Tibial artery (tissue), 4 donors: ENCODE measurements at regions not wholly inside any gene's neighbourhood (a gene's known extent, or its start where the extent isn't known, plus 50 kb on each side); places are given as distances from the start of the nearest gene placed in this dataset.

Experiments
- DNase-seq, 2 donors: peaks; one replicate each; pipeline ENCODE4 v3.0.0-alpha.2; 2019
- H3K27ac ChIP-seq, 2 donors: fragments of 200-600 bp; sonication (generic) in 1 of 2; 1 replicate in 1 of 2; 2 replicates in 1 of 2; pipeline ENCODE4 v1.5.1; 2018 to 2019; ENCODE audit warnings: mild to moderate bottlenecking in 1 of 2
- H3K27me3 ChIP-seq, 2 donors: fragments of 200-600 bp; sonication (generic) in 1 of 2; one replicate each; pipeline versions ENCODE4 v1.5.1 to v1.6.0; 2016 to 2019
- H3K36me3 ChIP-seq, 3 donors: fragments of 200-600 bp; sonication (generic) in 2 of 3; one replicate each; pipeline ENCODE4 v1.5.1; 2016 to 2019; ENCODE audit warnings: mild to moderate bottlenecking in 2 of 3
- H3K4me1 ChIP-seq, 4 donors: fragments of 200-600 bp; sonication (generic) in 2 of 4; 1 replicate in 3 of 4; 2 replicates in 1 of 4; pipeline ENCODE4 v1.5.1; 2016 to 2019
- H3K4me3 ChIP-seq, 2 donors: fragments of 200-600 bp; sonication (generic) in 1 of 2; 1 replicate in 1 of 2; 2 replicates in 1 of 2; pipeline ENCODE4 v1.5.1; 2018 to 2019; ENCODE audit warnings: mild to moderate bottlenecking in 2 of 2
- H3K9me3 ChIP-seq, 3 donors: fragments of 200-600 bp; sonication (generic) in 1 of 3; one replicate each; pipeline ENCODE4 v1.5.1; 2016 to 2019
- intact Hi-C: fragments of 100-400 bp; cut with DNase I; formaldehyde crosslinking; loops from one replicate; pipeline ENCODE4 v1.15.0; 2023; ENCODE audit warnings: low total_unique reads
- TF ChIP-seq, protein P1 (sequence below), 2 experiments: fragments of 200-600 bp in 1 of 2; fragments of 450-650 bp in 1 of 2; IDR thresholded peaks; one replicate each; pipeline ENCODE4 v1.5.1; 2017 to 2019; ENCODE audit warnings: antibody characterized with exemption in 2 of 2, mild to moderate bottlenecking in 1 of 2, moderate library complexity in 1 of 2

- no peak overlapping the region for H3K27ac ChIP-seq
- H3K36me3 ChIP-seq, result no peaks in the 10 kb centered on the region
- H3K27me3 ChIP-seq, result no peaks in the 10 kb centered on the region
- H3K9me3 ChIP-seq, result no peaks in the 10 kb centered on the region
- no peak for DNase-seq
- H3K4me3 ChIP-seq, result no peak overlapping the region
- H3K4me1 ChIP-seq, result peaks cover 0 to 34% (median 5%) of the 10 kb centered on the region in 4 donors
- TF ChIP-seq, protein P1, sequence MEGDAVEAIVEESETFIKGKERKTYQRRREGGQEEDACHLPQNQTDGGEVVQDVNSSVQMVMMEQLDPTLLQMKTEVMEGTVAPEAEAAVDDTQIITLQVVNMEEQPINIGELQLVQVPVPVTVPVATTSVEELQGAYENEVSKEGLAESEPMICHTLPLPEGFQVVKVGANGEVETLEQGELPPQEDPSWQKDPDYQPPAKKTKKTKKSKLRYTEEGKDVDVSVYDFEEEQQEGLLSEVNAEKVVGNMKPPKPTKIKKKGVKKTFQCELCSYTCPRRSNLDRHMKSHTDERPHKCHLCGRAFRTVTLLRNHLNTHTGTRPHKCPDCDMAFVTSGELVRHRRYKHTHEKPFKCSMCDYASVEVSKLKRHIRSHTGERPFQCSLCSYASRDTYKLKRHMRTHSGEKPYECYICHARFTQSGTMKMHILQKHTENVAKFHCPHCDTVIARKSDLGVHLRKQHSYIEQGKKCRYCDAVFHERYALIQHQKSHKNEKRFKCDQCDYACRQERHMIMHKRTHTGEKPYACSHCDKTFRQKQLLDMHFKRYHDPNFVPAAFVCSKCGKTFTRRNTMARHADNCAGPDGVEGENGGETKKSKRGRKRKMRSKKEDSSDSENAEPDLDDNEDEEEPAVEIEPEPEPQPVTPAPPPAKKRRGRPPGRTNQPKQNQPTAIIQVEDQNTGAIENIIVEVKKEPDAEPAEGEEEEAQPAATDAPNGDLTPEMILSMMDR (IDR thresholded peaks at IDR 0.05), result no peak
- intact Hi-C loops, result loop anchor here (5.0 kb wide), 1 partner anchor 1883 kb away; no protein-coding TSS in a partner anchor
These were observed 156.9 kb upstream of the SLC7A11 start for GRCh38 chr4:138399081-138399480.

DNA sequence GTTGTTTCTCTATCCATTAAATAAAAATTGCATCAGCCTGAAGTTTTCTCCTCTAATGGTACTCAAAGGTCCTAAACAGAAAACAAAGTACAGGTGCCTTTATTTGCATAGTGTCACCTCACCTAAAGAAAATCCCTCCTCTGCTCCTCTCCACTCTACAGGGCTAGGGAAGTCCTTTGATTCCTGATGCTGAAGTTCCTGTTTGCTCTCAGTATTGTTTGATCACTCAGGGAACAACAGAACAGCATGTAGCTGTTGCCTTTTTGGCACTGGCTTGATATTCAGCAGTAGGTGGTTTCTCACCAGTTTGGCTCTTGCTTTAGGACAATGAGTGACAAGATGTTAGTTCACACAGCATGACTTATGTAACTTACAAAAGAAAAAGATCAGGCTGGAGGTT is 156.2 kb upstream of the SLC7A11 start:
- DNase-seq, result no peak
- TF ChIP-seq, protein P1 (IDR thresholded peaks at IDR 0.05), result no peak
- no peaks in the 10 kb centered on the region for H3K27me3 ChIP-seq
- H3K4me1 ChIP-seq, result peaks cover 0 to 34% (median 5%) of the 10 kb centered on the region in 4 donors
- H3K9me3 ChIP-seq, result no peaks in the 10 kb centered on the region
- H3K27ac ChIP-seq, result no peak overlapping the region
- no peak overlapping the region for H3K4me3 ChIP-seq
- H3K36me3 ChIP-seq, result no peaks in the 10 kb centered on the region
- intact Hi-C loops, result loop anchor here (5.0 kb wide), 1 partner anchor 1884 kb away; no protein-coding TSS in a partner anchor

DNA sequence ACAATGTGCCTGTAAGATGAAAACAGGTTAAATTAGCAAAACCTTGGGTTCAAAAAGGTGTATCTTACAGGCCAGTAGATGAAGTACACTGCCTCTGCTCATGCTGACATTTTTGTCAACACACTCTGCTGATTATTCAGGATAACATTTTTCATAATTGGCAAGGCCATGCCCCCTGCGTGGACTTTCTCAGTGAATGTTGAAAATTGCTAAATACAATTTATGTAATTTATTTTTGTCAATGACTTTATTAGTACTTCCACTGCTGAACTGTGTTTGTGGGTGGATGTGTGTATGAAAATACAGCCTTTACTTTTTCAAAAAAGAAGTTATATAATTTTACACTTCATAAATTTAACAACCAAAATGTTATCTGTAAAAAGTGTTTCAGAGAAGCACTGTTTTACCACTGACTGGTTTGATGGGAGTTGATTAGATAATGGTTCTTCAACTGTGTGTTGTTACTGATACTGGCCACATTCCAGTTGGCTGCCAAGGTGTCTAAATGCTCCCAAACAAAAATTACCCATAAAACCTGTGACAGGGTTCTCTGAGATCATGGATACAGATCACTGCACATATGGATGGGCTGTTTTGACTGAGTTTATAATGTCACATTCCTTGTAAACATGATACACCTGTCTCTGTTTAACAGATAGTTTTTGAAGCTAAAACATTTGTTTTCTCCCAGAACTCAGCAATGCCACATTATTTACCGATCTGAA is 151.9 kb upstream of the SLC7A11 start:
- H3K9me3 ChIP-seq, result no peaks in the 10 kb centered on the region
- no peak overlapping the region for H3K27ac ChIP-seq
- H3K27me3 ChIP-seq, result no peaks in the 10 kb centered on the region
- TF ChIP-seq, protein P1 (IDR thresholded peaks at IDR 0.05), result no peak
- no peak overlapping the region for H3K4me3 ChIP-seq
- DNase-seq, result no peak
- H3K4me1 ChIP-seq, result peaks cover 0 to 11% (median 3%) of the 10 kb centered on the region in 4 donors
- no peaks in the 10 kb centered on the region for H3K36me3 ChIP-seq
- intact Hi-C loops, result no loop called here

DNA sequence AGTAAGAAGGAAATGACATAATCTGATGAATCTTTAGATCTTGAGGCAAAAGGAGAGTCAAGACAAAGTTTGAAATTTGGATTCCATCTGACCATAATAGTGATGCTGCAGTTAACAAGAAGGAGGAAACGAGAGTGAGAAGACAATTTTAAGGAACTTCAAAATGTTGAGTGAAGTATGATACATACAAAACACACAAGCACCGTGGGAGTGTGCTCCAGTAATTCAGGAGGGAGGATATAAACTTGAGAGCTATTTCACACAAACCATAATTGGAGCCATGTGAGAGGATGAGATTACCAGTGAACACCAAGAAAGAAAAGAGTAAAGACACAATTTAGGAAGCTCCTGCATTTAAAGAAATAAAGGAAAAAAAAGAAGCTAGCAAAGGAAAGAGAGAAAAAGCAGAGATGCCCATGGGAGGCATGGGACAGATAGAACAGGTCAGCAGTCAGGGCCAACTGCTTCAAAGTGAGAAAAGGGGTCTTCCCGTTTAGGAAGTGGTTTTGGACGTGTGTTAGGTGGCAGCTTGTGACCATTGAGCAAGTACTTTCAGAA is 150.7 kb upstream of the SLC7A11 start:
- H3K36me3 ChIP-seq, result no peaks in the 10 kb centered on the region
- no peaks in the 10 kb centered on the region for H3K27me3 ChIP-seq
- intact Hi-C loops, result no loop called here
- DNase-seq, result no peak
- H3K4me1 ChIP-seq, result no peaks in the 10 kb centered on the region
- TF ChIP-seq, protein P1 (IDR thresholded peaks at IDR 0.05), result no peak
- H3K4me3 ChIP-seq, result no peak overlapping the region
- H3K9me3 ChIP-seq, result no peaks in the 10 kb centered on the region
- no peak overlapping the region for H3K27ac ChIP-seq

DNA sequence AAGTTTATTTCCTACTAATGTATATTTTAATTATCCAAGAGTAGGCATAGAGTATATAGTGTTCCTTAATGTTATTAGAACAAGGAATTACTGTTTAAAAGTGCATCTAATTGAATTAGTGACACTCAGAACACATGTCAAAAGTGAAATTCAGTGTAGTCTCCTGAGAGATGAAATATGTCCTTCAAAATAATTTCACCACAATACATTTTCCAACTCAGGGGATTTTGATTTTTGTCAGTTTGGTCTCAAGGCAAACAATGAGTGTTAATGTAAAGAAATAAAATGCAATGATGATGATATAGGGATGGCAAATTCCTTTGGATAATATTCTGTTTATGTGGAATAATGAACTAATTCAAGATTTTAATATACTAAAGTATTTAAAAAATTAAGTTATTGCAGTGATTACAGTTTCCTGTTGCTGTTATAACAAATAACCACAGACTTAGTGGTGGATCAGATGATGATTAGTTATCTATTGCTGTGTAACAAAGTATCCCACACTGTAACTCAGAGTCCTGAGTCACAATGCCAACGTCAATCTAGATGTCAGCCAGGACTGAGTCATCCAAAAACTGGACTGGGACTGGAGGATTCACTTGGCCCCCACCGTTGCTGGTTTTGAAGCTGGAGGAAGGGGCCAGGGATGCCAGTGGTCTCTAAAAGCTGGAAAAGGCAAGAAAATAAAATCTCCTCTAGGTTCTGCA is 148.0 kb upstream of the SLC7A11 start:
- intact Hi-C loops, result no loop called here
- no peak for DNase-seq
- no peaks in the 10 kb centered on the region for H3K27me3 ChIP-seq
- H3K4me1 ChIP-seq, result no peaks in the 10 kb centered on the region
- TF ChIP-seq, protein P1 (IDR thresholded peaks at IDR 0.05), result no peak
- H3K27ac ChIP-seq, result no peak overlapping the region
- no peak overlapping the region for H3K4me3 ChIP-seq
- no peaks in the 10 kb centered on the region for H3K9me3 ChIP-seq
- no peaks in the 10 kb centered on the region for H3K36me3 ChIP-seq
